COLO668 (cell line): ENCODE measurements at regions not wholly inside any gene's neighbourhood (a gene's known extent, or its start where the extent isn't known, plus 50 kb on each side); places are given as distances from the start of the nearest gene placed in this dataset.

Source experiments
- DNase-seq: peaks from one replicate; lab custom pipeline; 2025; ENCODE audit not compliant: unreplicated experiment; lab: John Stamatoyannopoulos, UW

- no peak for DNase-seq
These were observed 186.0 kb upstream of the MKI67 start for GRCh38 chr10:128312250-128312649.

- DNase-seq: no peak
These were observed 188.5 kb upstream of the MKI67 start for GRCh38 chr10:128314686-128315085.

- no peak for DNase-seq
These were observed 190.0 kb upstream of the MKI67 start for GRCh38 chr10:128316121-128316726.

- no peak for DNase-seq
These were observed 190.7 kb upstream of the MKI67 start for GRCh38 chr10:128316925-128317324.

- no peak for DNase-seq
These were observed 192.1 kb upstream of the MKI67 start for GRCh38 chr10:128318366-128318765.

GRCh38 chr10:128318913-128319312 is 192.7 kb upstream of the MKI67 start:
- DNase-seq: no peak

GRCh38 chr10:128322106-128322505 is 195.9 kb upstream of the MKI67 start:
- DNase-seq: no peak

GRCh38 chr10:128322950-128323349 is 196.7 kb upstream of the MKI67 start:
- no peak for DNase-seq

GRCh38 chr10:128324058-128324827 is 198.0 kb upstream of the MKI67 start:
- peak; percentile 0 for DNase-seq

- no peak for DNase-seq
These were observed 199.6 kb upstream of the MKI67 start for GRCh38 chr10:128325788-128326187.

GRCh38 chr10:128326251-128326650 is 200.0 kb upstream of the MKI67 start:
- no peak for DNase-seq

GRCh38 chr10:128326851-128327250 is 200.6 kb upstream of the MKI67 start:
- no peak for DNase-seq

GRCh38 chr10:128336401-128336800 is 210.2 kb upstream of the MKI67 start:
- no peak for DNase-seq

GRCh38 chr10:128337860-128338378 is 211.7 kb upstream of the MKI67 start:
- no peak for DNase-seq

- DNase-seq: no peak
These were observed 212.7 kb upstream of the MKI67 start for GRCh38 chr10:128338951-128339350.

- DNase-seq: no peak
These were observed 213.5 kb upstream of the MKI67 start for GRCh38 chr10:128339753-128340152.

GRCh38 chr10:128345353-128345752 is 219.1 kb upstream of the MKI67 start:
- no peak for DNase-seq

- no peak for DNase-seq
These were observed 234.6 kb upstream of the MKI67 start for GRCh38 chr10:128360783-128361182.

GRCh38 chr10:128361487-128361886 is 235.3 kb upstream of the MKI67 start:
- DNase-seq: no peak

- DNase-seq: no peak
These were observed 236.3 kb upstream of the MKI67 start for GRCh38 chr10:128362514-128362913.

- DNase-seq: no peak
These were observed 238.4 kb upstream of the MKI67 start for GRCh38 chr10:128364631-128365030.

- no peak for DNase-seq
These were observed 239.0 kb upstream of the MKI67 start for GRCh38 chr10:128365156-128365725.
